HepG2 (cell line): ENCODE measurements at regions not wholly inside any gene's neighbourhood (a gene's known extent, or its start where the extent isn't known, plus 50 kb on each side); places are given as distances from the start of the nearest gene placed in this dataset.

ENCODE experiments used
- EEA1 ChIP-seq: sonication (generic); formaldehyde crosslinking; IDR thresholded peaks from 2 replicates; pipeline ENCODE4 v1.5.1; 2020; ENCODE audit warnings: mild to moderate bottlenecking, missing genetic modification reagents, borderline replicate concordance
- RBAK ChIP-seq: sonication (generic); formaldehyde crosslinking; IDR thresholded peaks from 2 replicates; pipeline ENCODE4 v1.5.1; 2020; ENCODE audit warnings: mild to moderate bottlenecking, missing genetic modification reagents
- ZFP1 ChIP-seq: IDR thresholded peaks from 2 replicates; pipeline ENCODE4 v1.6.1; 2016
- ZNF10 ChIP-seq: sonication (generic); formaldehyde crosslinking; IDR thresholded peaks from 2 replicates; pipeline ENCODE4 v1.4.0; 2020; ENCODE audit warnings: mild to moderate bottlenecking, low read depth, missing genetic modification reagents, borderline replicate concordance
- ZNF512 ChIP-seq: sonication (generic); formaldehyde crosslinking; IDR thresholded peaks from 2 replicates; pipeline ENCODE4 v1.4.0; 2020; ENCODE audit warnings: mild to moderate bottlenecking, missing genetic modification reagents
- TF ChIP-seq, protein P1 (sequence below): sonication (generic); formaldehyde crosslinking; IDR thresholded peaks from 2 replicates; pipeline ENCODE4 v1.4.0; 2020; ENCODE audit warnings: mild to moderate bottlenecking, missing genetic modification reagents
- TF ChIP-seq, protein P2 (sequence below): IDR thresholded peaks from 2 replicates; pipeline ENCODE4 v1.6.1; 2016; ENCODE audit warnings: control low read depth
- TF ChIP-seq, protein P3 (sequence below), 2 experiments: sonication (generic) in 1 of 2; formaldehyde crosslinking in 1 of 2; IDR thresholded peaks; 2 replicates each; pipeline versions ENCODE4 v1.5.1 to v1.6.1; 2011 to 2020; ENCODE audit warnings: borderline replicate concordance in 1 of 2, low read depth in 1 of 2, low read length in 1 of 2, mild to moderate bottlenecking in 1 of 2, missing genetic modification reagents in 1 of 2, moderate library complexity in 1 of 2

DNA sequence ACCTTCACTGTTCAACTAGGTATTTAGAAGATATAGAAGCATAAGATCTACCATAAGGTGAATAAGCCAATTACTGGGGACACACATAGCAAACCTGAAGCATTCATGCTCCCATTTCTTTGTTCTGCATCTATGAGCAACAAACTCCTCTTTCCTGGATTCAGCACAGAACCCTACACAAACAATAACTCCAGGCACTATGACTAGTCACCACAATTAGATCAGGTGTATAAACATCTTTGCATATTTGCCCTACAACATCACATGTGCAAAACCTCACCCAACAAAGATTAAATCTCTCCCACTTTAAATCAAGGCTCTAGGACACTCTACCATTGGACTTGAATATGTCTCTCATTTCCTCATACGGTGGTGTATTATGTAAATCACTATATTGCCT is 652.3 kb downstream of the EPHA7 start (continued):
- TF ChIP-seq, protein P1, sequence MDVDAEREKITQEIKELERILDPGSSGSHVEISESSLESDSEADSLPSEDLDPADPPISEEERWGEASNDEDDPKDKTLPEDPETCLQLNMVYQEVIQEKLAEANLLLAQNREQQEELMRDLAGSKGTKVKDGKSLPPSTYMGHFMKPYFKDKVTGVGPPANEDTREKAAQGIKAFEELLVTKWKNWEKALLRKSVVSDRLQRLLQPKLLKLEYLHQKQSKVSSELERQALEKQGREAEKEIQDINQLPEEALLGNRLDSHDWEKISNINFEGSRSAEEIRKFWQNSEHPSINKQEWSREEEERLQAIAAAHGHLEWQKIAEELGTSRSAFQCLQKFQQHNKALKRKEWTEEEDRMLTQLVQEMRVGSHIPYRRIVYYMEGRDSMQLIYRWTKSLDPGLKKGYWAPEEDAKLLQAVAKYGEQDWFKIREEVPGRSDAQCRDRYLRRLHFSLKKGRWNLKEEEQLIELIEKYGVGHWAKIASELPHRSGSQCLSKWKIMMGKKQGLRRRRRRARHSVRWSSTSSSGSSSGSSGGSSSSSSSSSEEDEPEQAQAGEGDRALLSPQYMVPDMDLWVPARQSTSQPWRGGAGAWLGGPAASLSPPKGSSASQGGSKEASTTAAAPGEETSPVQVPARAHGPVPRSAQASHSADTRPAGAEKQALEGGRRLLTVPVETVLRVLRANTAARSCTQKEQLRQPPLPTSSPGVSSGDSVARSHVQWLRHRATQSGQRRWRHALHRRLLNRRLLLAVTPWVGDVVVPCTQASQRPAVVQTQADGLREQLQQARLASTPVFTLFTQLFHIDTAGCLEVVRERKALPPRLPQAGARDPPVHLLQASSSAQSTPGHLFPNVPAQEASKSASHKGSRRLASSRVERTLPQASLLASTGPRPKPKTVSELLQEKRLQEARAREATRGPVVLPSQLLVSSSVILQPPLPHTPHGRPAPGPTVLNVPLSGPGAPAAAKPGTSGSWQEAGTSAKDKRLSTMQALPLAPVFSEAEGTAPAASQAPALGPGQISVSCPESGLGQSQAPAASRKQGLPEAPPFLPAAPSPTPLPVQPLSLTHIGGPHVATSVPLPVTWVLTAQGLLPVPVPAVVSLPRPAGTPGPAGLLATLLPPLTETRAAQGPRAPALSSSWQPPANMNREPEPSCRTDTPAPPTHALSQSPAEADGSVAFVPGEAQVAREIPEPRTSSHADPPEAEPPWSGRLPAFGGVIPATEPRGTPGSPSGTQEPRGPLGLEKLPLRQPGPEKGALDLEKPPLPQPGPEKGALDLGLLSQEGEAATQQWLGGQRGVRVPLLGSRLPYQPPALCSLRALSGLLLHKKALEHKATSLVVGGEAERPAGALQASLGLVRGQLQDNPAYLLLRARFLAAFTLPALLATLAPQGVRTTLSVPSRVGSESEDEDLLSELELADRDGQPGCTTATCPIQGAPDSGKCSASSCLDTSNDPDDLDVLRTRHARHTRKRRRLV (CRISPR knock-in tag) = no peak
- no peak for TF ChIP-seq EEA1
- no peak for TF ChIP-seq RBAK
- TF ChIP-seq, protein P2, sequence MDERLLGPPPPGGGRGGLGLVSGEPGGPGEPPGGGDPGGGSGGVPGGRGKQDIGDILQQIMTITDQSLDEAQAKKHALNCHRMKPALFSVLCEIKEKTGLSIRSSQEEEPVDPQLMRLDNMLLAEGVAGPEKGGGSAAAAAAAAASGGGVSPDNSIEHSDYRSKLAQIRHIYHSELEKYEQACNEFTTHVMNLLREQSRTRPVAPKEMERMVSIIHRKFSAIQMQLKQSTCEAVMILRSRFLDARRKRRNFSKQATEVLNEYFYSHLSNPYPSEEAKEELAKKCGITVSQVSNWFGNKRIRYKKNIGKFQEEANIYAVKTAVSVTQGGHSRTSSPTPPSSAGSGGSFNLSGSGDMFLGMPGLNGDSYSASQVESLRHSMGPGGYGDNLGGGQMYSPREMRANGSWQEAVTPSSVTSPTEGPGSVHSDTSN (CRISPR knock-in tag) = no peak
- no peak for TF ChIP-seq ZFP1
- TF ChIP-seq, protein P3, sequence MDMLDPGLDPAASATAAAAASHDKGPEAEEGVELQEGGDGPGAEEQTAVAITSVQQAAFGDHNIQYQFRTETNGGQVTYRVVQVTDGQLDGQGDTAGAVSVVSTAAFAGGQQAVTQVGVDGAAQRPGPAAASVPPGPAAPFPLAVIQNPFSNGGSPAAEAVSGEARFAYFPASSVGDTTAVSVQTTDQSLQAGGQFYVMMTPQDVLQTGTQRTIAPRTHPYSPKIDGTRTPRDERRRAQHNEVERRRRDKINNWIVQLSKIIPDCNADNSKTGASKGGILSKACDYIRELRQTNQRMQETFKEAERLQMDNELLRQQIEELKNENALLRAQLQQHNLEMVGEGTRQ (IDR thresholded peaks at IDR 0.05; ENCODE audit: low read depth, low read length) = no peak
- TF ChIP-seq, protein P3 (CRISPR knock-in tag; IDR thresholded peaks at IDR 0.05; ENCODE audit: borderline replicate concordance) = no peak
- TF ChIP-seq ZNF512 (CRISPR knock-in tag) = no peak
- no peak for TF ChIP-seq ZNF10 (CRISPR knock-in tag)
